Left ventricle myocardium inferior (tissue), 1 donor: ENCODE measurements at regions not wholly inside any gene's neighbourhood (a gene's known extent, or its start where the extent isn't known, plus 50 kb on each side); places are given as distances from the start of the nearest gene placed in this dataset.

ENCODE experiments used
- DNase-seq: peaks from one replicate; pipeline ENCODE4 v3.0.0-alpha.2; 2020
- H3K27ac ChIP-seq: fragments of 200-600 bp; replicated peaks from 2 replicates; pipeline ENCODE4 v1.8.0; 2021
- H3K27me3 ChIP-seq: fragments of 200-600 bp; 2 replicates; pipeline ENCODE4 v1.8.0; 2021; ENCODE audit warnings: low read depth
- H3K36me3 ChIP-seq: fragments of 200-600 bp; 2 replicates; pipeline ENCODE4 v1.8.0; 2021
- H3K4me1 ChIP-seq: fragments of 200-600 bp; 2 replicates; pipeline ENCODE4 v1.8.0; 2021
- H3K4me3 ChIP-seq: fragments of 200-600 bp; 2 replicates; pipeline ENCODE4 v1.8.0; 2021; ENCODE audit warnings: mild to moderate bottlenecking, moderate library complexity
- H3K9me3 ChIP-seq: fragments of 200-600 bp; replicated peaks from 2 replicates; pipeline ENCODE4 v1.8.0; 2021
- intact Hi-C: fragments of 100-400 bp; cut with micrococcal nuclease; formaldehyde crosslinking; loops from one replicate; pipeline ENCODE4 v1.11.0; 2022
- TF ChIP-seq, protein P1 (sequence below): fragments of 200-600 bp; IDR thresholded peaks from 2 replicates; pipeline ENCODE4 v1.8.0; 2021; ENCODE audit warnings: antibody characterized with exemption, mild to moderate bottlenecking, borderline replicate concordance
- donor health status: DM: no; HTN: yes; CAD: no; lungs with severe emphysema.

DNA sequence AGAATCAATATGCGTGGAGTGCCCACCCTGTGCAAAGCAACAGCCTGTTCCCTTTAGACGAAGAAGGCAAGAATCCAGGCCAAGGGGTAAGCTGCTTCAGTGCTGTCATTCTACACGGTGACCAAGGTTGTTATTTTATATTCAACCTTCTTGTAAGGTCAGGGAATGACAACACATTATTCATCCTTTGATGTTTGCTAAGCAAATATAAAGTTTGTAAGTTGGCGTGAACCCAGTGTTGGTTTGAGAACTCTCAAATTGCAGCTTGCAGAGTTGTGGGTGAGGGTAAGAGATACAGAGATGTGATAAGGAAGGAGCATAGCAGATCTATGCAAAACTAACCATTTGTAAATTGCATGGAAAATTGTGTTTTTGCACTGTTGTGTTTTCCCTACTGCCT is 436.7 kb downstream of the FGF9 start:
- no peaks in the 10 kb centered on the region for H3K9me3 ChIP-seq
- intact Hi-C loops, result no loop called here
- no peak for DNase-seq
- no peaks in the 10 kb centered on the region for H3K36me3 ChIP-seq
- H3K4me3 ChIP-seq, result no peak overlapping the region
- H3K27me3 ChIP-seq, result peaks cover 6% of the 10 kb centered on the region
- no peak overlapping the region for H3K27ac ChIP-seq
- TF ChIP-seq, protein P1, sequence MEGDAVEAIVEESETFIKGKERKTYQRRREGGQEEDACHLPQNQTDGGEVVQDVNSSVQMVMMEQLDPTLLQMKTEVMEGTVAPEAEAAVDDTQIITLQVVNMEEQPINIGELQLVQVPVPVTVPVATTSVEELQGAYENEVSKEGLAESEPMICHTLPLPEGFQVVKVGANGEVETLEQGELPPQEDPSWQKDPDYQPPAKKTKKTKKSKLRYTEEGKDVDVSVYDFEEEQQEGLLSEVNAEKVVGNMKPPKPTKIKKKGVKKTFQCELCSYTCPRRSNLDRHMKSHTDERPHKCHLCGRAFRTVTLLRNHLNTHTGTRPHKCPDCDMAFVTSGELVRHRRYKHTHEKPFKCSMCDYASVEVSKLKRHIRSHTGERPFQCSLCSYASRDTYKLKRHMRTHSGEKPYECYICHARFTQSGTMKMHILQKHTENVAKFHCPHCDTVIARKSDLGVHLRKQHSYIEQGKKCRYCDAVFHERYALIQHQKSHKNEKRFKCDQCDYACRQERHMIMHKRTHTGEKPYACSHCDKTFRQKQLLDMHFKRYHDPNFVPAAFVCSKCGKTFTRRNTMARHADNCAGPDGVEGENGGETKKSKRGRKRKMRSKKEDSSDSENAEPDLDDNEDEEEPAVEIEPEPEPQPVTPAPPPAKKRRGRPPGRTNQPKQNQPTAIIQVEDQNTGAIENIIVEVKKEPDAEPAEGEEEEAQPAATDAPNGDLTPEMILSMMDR, result no peak
- H3K4me1 ChIP-seq, result no peaks in the 10 kb centered on the region

DNA sequence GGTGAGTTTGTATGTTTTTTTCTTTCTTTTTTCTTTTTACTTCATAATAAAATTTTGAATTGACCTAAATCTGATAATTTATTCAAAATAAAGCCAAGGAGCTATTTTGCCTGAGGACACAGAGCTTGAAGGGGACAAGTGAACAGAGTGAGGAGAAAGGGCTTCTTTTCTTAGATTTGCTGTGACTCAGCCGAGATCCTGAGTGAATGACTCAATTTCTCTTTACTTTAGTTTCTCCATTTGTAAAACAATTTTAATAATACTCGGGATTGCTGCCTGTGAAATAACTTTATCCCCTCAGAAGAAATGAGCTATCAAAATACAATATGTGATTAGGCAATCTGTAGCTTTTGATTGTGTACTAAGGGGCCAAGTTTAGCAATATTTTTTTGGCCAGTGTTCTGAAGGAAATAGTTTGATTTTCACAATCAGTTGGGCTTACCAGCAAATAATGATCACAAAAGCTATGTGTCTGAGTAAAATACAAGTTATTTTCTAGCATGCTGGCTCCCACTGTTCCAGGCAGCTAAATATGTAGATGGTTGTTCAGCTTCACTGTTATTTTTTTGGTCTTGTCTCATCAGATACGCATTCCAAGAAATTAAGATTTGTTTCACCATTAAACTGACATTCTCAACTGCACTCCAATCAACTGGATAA is 437.5 kb downstream of the FGF9 start:
- intact Hi-C loops, result no loop called here
- DNase-seq, result no peak
- Histone ChIP-seq H3K9me3 (no peaks in the 10 kb centered on the region), H3K27ac (no peak overlapping the region), H3K36me3 (no peaks in the 10 kb centered on the region), H3K4me3 (no peak overlapping the region), H3K27me3 (peaks cover 6% of the 10 kb centered on the region), H3K4me1 (no peaks in the 10 kb centered on the region)
- TF ChIP-seq, protein P1, result no peak

DNA sequence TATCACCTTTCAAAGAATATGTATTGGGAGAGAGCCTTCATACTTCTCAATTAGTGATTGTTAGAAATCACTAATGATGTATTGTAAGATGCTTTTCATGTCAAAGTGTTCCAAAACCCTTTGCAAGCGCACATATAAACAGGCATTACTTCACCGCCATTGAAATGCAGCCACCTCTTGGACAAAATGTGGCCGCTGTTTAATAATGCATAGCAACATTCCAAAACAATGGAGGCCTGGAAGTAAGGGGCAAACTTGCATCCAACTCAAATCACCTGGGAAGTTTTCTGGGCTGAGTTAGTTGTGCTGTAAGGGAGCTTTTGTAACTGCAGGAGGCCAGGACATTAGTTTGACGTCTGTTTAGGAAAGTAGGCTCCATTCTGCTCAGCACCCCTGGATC is 438.1 kb downstream of the FGF9 start:
- Histone ChIP-seq H3K36me3 (no peaks in the 10 kb centered on the region), H3K27me3 (peaks cover 6% of the 10 kb centered on the region), H3K9me3 (no peaks in the 10 kb centered on the region), H3K27ac (no peak overlapping the region), H3K4me3 (no peak overlapping the region), H3K4me1 (no peaks in the 10 kb centered on the region)
- TF ChIP-seq, protein P1, result no peak
- intact Hi-C loops, result no loop called here
- DNase-seq, result no peak

DNA sequence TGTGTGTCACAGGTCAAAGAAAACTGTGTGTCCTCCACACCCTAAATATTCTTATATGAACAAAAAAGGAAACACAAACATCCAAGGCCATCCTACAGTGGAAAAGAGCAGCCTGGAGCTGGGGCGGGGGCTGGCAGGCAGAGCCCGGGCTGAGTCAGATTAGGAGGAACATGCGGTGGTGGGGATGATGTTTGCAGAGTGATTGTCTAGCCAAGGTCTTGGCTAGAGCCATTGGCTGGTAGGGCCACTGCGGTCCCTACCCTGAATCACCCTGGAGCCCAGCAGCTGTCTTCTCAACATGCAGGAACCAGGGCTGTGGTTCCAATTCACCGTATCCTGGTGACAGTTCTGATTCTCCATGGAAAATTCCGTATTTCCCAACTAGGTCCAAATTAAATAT is 439.5 kb downstream of the FGF9 start:
- H3K9me3 ChIP-seq, result no peaks in the 10 kb centered on the region
- peaks cover 6% of the 10 kb centered on the region for H3K27me3 ChIP-seq
- TF ChIP-seq, protein P1, result no peak
- intact Hi-C loops, result no loop called here
- H3K4me3 ChIP-seq, result no peak overlapping the region
- H3K27ac ChIP-seq, result no peak overlapping the region
- H3K36me3 ChIP-seq, result no peaks in the 10 kb centered on the region
- DNase-seq, result no peak
- no peaks in the 10 kb centered on the region for H3K4me1 ChIP-seq

DNA sequence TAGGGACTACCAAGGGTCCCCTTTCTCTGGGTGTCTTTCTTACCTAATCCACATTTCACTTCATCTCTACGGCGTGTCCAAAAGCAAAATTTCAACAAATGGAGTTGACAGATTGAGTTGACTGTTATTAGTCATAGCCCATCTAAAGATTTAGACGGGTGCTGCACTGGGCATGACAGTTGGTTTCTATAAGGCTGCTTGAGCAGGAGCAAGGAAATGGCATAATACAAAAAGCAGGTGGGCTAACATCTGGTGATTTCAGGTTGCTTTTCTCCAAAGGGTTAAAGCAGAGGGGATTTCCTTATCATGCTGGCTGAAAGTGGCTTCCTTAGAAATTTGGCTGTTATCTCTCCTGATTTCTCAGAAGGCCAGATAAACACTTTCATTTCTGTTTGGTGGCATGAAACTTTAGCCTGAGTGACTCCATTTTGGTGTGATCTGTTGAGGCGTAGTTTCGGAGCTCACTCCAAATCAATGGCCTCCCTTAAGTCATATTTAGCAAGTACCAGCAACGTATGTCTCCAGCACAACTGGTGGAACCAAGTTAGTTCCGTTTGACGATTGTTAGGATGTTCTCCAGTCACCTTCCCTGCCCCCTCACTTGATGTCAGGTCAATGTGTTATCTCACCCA is 440.4 kb downstream of the FGF9 start:
- no peak for DNase-seq
- H3K9me3 ChIP-seq, result no peaks in the 10 kb centered on the region
- no peaks in the 10 kb centered on the region for H3K4me1 ChIP-seq
- no peaks in the 10 kb centered on the region for H3K36me3 ChIP-seq
- H3K27me3 ChIP-seq, result peaks cover 6% of the 10 kb centered on the region
- no peak overlapping the region for H3K27ac ChIP-seq
- H3K4me3 ChIP-seq, result no peak overlapping the region
- TF ChIP-seq, protein P1, result no peak
- intact Hi-C loops, result no loop called here
